Hepatocyte (in vitro differentiated cells): ENCODE measurements at regions not wholly inside any gene's neighbourhood (a gene's known extent, or its start where the extent isn't known, plus 50 kb on each side); places are given as distances from the start of the nearest gene placed in this dataset.

Source experiments
- DNase-seq: peaks from one replicate; pipeline ENCODE4 v3.0.0-alpha.2; 2016; ENCODE audit warnings: low spot score
- H2AFZ ChIP-seq: fragments of 200-600 bp; sonication (generic); 2 replicates; pipeline ENCODE4 v1.6.0; 2016; ENCODE audit warnings: antibody characterized with exemption, mild to moderate bottlenecking
- H3K27ac ChIP-seq: fragments of 200-600 bp; sonication (generic); 2 replicates; pipeline ENCODE4 v1.5.1; 2016; ENCODE audit warnings: mild to moderate bottlenecking
- H3K27me3 ChIP-seq: fragments of 200-600 bp; sonication (generic); 2 replicates; pipeline ENCODE4 v1.6.1; 2016
- H3K36me3 ChIP-seq: fragments of 200-600 bp; sonication (generic); replicated peaks from 2 replicates; pipeline ENCODE4 v1.5.1; 2016; ENCODE audit warnings: low read depth; ENCODE audit not compliant: insufficient read depth
- H3K4me1 ChIP-seq: fragments of 200-600 bp; sonication (generic); 2 replicates; pipeline ENCODE4 v1.5.1; 2016; ENCODE audit warnings: mild to moderate bottlenecking, moderate library complexity; ENCODE audit not compliant: insufficient read depth
- H3K4me2 ChIP-seq: fragments of 200-600 bp; sonication (generic); 2 replicates; pipeline ENCODE4 v1.6.0; 2016
- H3K4me3 ChIP-seq: fragments of 200-600 bp; sonication (generic); 2 replicates; pipeline ENCODE4 v1.5.1; 2016; ENCODE audit warnings: mild to moderate bottlenecking
- H3K79me2 ChIP-seq: fragments of 200-600 bp; sonication (generic); 2 replicates; pipeline ENCODE4 v1.6.0; 2017; ENCODE audit warnings: mild to moderate bottlenecking
- H3K9me2 ChIP-seq: fragments of 200-600 bp; sonication (generic); replicated peaks from 2 replicates; pipeline ENCODE4 v1.6.0; 2017; ENCODE audit warnings: mild to moderate bottlenecking; ENCODE audit not compliant: insufficient read depth
- H3K9me3 ChIP-seq: fragments of 200-600 bp; sonication (generic); 2 replicates; pipeline ENCODE4 v1.5.1; 2016; ENCODE audit warnings: low read depth, mild to moderate bottlenecking
- H4K20me1 ChIP-seq: fragments of 200-600 bp; sonication (generic); 2 replicates; pipeline ENCODE4 v1.6.0; 2016; ENCODE audit warnings: mild to moderate bottlenecking; ENCODE audit not compliant: insufficient read depth, poor library complexity, severe bottlenecking
- EZH2 ChIP-seq: fragments of 200-600 bp; sonication (generic); IDR thresholded peaks from 2 replicates; pipeline ENCODE4 v1.6.1; 2016; ENCODE audit warnings: antibody characterized with exemption, mild to moderate bottlenecking, borderline replicate concordance
- EZH2phosphoT487 ChIP-seq: fragments of 200-600 bp; sonication (generic); IDR thresholded peaks from one replicate; pipeline ENCODE4 v1.6.1; 2018; ENCODE audit warnings: antibody characterized with exemption, mild to moderate bottlenecking, low read depth, moderate library complexity; ENCODE audit not compliant: unreplicated experiment, severe bottlenecking
- WGBS: methylation state at CpG from one replicate; pipeline ENCODE4 v1.1.6; 2016; ENCODE audit warnings: low lambda C conversion rate; ENCODE audit errors: missing lambda C conversion rate; 5-methylcytosine and 5-hydroxymethylcytosine counted together
- TF ChIP-seq, protein P1 (sequence below): fragments of 200-600 bp; sonication (generic); IDR thresholded peaks from 2 replicates; pipeline ENCODE4 v1.5.1; 2016; ENCODE audit warnings: antibody characterized with exemption, mild to moderate bottlenecking; ENCODE audit not compliant: poor library complexity

DNA sequence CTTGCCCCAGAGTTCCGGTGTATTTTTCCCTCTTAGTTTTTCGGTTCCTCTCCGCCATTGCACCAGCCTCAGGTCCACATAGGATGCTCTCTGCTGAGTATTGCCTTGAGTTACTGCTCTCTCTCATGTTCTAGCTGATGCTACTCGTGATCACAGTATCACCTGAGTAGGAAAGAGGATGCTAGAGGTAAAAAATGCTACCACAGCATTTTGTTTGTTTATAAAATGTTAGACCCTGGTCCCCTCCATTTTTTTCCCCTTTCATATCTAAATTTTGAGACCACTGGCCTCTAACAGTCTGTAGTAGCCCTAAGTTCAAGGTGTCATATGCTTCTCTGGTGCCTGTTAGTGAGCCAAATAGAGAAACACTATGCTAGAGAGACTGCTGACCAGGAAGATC is 175.5 kb downstream of the OR2B2 start:
- WGBS: 93% methylated on average over 4 of the region's 4 CpGs
- TF ChIP-seq EZH2: no peak
- no peak for TF ChIP-seq EZH2phosphoT487
- TF ChIP-seq, protein P1, sequence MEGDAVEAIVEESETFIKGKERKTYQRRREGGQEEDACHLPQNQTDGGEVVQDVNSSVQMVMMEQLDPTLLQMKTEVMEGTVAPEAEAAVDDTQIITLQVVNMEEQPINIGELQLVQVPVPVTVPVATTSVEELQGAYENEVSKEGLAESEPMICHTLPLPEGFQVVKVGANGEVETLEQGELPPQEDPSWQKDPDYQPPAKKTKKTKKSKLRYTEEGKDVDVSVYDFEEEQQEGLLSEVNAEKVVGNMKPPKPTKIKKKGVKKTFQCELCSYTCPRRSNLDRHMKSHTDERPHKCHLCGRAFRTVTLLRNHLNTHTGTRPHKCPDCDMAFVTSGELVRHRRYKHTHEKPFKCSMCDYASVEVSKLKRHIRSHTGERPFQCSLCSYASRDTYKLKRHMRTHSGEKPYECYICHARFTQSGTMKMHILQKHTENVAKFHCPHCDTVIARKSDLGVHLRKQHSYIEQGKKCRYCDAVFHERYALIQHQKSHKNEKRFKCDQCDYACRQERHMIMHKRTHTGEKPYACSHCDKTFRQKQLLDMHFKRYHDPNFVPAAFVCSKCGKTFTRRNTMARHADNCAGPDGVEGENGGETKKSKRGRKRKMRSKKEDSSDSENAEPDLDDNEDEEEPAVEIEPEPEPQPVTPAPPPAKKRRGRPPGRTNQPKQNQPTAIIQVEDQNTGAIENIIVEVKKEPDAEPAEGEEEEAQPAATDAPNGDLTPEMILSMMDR: no peak
- H4K20me1 ChIP-seq: no peaks in the 10 kb centered on the region
- no peaks in the 10 kb centered on the region for H3K27me3 ChIP-seq
- H3K9me2 ChIP-seq: no peaks in the 10 kb centered on the region
- H3K4me3 ChIP-seq: no peak overlapping the region
- no peak overlapping the region for H2AFZ ChIP-seq
- H3K79me2 ChIP-seq: no peaks in the 10 kb centered on the region
- no peaks in the 10 kb centered on the region for H3K36me3 ChIP-seq
- no peaks in the 10 kb centered on the region for H3K4me1 ChIP-seq
- no peaks in the 10 kb centered on the region for H3K9me3 ChIP-seq
- H3K4me2 ChIP-seq: no peak overlapping the region
- DNase-seq: no peak
- H3K27ac ChIP-seq: no peak overlapping the region

DNA sequence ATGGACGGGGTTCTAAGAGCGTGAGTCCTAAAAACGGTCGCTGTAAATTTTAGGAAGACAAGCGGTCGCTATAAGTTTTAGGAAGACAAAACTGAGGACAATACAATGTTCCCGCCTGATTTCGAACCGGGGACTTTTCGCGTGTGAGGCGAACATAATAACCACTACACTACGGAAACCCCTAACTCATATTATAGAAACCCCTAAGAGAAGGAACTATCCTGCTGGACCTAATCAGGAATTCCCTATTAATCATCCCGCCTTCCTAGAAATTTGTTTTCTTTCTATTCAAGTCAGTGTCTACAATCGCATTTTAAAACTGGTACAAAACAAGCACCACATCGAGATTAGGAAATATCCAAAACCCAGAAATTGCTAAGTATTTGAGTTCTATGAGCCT is 183.8 kb downstream of the OR2B2 start:
- no peaks in the 10 kb centered on the region for H3K9me2 ChIP-seq
- no peak for DNase-seq
- no peak overlapping the region for H3K4me2 ChIP-seq
- H3K27me3 ChIP-seq: peaks cover 9% of the 10 kb centered on the region
- H3K4me1 ChIP-seq: no peaks in the 10 kb centered on the region
- H3K27ac ChIP-seq: no peak overlapping the region
- no peaks in the 10 kb centered on the region for H3K79me2 ChIP-seq
- no peak overlapping the region for H3K4me3 ChIP-seq
- no peak for TF ChIP-seq EZH2
- TF ChIP-seq, protein P1: no peak
- no peak for TF ChIP-seq EZH2phosphoT487
- H3K9me3 ChIP-seq: no peaks in the 10 kb centered on the region
- H3K36me3 ChIP-seq: no peaks in the 10 kb centered on the region
- no peak overlapping the region for H2AFZ ChIP-seq
- 79% methylated on average over 16 of the region's 16 CpGs for WGBS
- H4K20me1 ChIP-seq: no peaks in the 10 kb centered on the region

DNA sequence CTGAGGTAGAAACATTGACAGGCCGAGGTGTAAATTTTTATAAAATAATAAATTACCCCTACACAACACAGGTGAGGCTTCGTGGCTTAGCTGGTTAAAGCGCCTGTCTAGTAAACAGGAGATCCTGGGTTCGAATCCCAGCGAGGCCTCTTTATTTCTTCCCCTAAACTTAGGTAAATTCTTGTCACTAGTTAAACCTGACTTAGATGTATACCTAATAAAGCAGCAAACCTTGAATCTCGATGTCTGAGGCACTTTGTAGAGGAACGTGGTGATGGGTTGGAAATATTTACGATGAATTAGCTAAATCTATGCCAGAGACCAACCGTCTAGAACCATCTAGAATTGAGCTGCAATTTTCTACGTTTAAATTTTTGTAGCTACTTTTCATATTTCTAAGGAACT is 185.6 kb downstream of the OR2B2 start:
- no peak for DNase-seq
- H2AFZ ChIP-seq: no peak overlapping the region
- H3K79me2 ChIP-seq: no peaks in the 10 kb centered on the region
- H3K36me3 ChIP-seq: no peaks in the 10 kb centered on the region
- H3K9me3 ChIP-seq: no peaks in the 10 kb centered on the region
- no peaks in the 10 kb centered on the region for H3K9me2 ChIP-seq
- H4K20me1 ChIP-seq: no peaks in the 10 kb centered on the region
- H3K27ac ChIP-seq: no peak overlapping the region
- no peaks in the 10 kb centered on the region for H3K4me1 ChIP-seq
- no peak overlapping the region for H3K4me3 ChIP-seq
- WGBS: 58% methylated on average over 10 of the region's 10 CpGs
- TF ChIP-seq, protein P1: no peak
- TF ChIP-seq EZH2 (no peak), EZH2phosphoT487 (no peak)
- no peak overlapping the region for H3K4me2 ChIP-seq
- peaks cover 12% of the 10 kb centered on the region for H3K27me3 ChIP-seq
